Astrocyte of the spinal cord (primary cell): ENCODE measurements at regions not wholly inside any gene's neighbourhood (a gene's known extent, or its start where the extent isn't known, plus 50 kb on each side); places are given as distances from the start of the nearest gene placed in this dataset.

ENCODE experiments used
- DNase-seq: peaks from one replicate; pipeline ENCODE4 v3.0.0; 2011; ENCODE audit warnings: low read depth, low spot score
- H3K4me3 ChIP-seq: 2 replicates; pipeline ENCODE4 v1.5.1; 2011; ENCODE audit warnings: low read depth, mild to moderate bottlenecking, low read length, moderate library complexity
- CTCF ChIP-seq: IDR thresholded peaks from 2 replicates; pipeline ENCODE4 v1.5.1; 2012; ENCODE audit warnings: low read depth, mild to moderate bottlenecking, low read length, inconsistent platforms
- in situ Hi-C: cut with HindIII; loops from 2 replicates; pipeline ENCODE4 v1.10.0; 2017; ENCODE audit warnings: low sequenced_read_pairs

- H3K4me3 ChIP-seq: no peak overlapping the region
- DNase-seq: no peak
- TF ChIP-seq CTCF: no peak
- in situ Hi-C loops: no loop called here
Observed at GRCh38 chr5:158380661-158381060, 521.7 kb upstream of the CLINT1 start.

DNA sequence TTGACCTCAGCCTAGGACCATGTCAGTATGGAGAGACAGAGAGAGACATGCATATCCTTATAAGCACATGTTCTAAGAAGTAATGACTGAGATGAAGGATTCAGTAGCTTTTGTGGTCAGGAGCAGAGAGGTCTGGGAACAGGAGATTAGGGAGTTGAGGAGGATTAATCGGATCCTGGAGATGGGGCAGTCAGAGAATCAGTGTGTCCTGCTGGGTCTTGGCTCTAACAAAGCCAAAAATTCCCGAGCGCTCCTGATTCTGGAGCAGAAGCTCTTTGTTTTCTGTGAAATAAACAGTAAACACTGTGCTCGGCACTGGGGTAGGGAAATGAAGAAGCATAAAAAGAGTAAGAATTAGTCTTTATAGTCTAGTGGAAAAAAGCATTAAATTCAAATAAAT, 520.0 kb upstream of the CLINT1 start:
- in situ Hi-C loops: no loop called here
- TF ChIP-seq CTCF: no peak
- no peak overlapping the region for H3K4me3 ChIP-seq
- no peak for DNase-seq

DNA sequence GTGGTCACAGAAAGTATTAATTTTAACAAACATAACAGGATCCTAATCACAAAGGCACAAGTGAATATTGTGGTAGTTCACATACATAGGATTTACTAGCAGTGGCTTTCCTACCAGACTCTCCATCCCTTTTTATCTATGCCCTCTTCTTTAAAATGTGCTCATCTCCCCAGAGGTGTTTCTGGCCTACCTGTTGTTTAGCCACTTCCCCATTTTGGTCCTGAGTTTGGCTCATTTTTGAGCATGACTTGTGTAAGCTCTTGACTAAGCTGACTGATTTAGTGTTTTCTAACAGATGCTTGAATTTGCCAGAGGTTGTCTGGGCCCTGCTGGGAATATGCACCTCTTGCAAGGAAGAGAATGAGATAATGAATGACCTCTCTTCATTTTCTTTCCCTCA, 517.7 kb upstream of the CLINT1 start:
- in situ Hi-C loops: no loop called here
- H3K4me3 ChIP-seq: no peak overlapping the region
- no peak for TF ChIP-seq CTCF
- DNase-seq: no peak

- in situ Hi-C loops: no loop called here
Observed at GRCh38 chr5:158375531-158375930, 516.6 kb upstream of the CLINT1 start.

GRCh38 chr5:158373608-158374395, 514.9 kb upstream of the CLINT1 start:
- in situ Hi-C loops: no loop called here
- no peak for DNase-seq
- no peak for TF ChIP-seq CTCF
- H3K4me3 ChIP-seq: no peak overlapping the region

More at GRCh38 chr5:158375531-158375930, 516.6 kb upstream of the CLINT1 start:
- no peak for TF ChIP-seq CTCF
- no peak overlapping the region for H3K4me3 ChIP-seq
- no peak for DNase-seq

- no peak overlapping the region for H3K4me3 ChIP-seq
- no peak for DNase-seq
- in situ Hi-C loops: no loop called here
- TF ChIP-seq CTCF: no peak
Observed at GRCh38 chr5:158369241-158369640, 510.3 kb upstream of the CLINT1 start.
